CD4-positive, alpha-beta T cell treated with Interleukin-1 beta for 1 hour (primary cell): ENCODE measurements at regions not wholly inside any gene's neighbourhood (a gene's known extent, or its start where the extent isn't known, plus 50 kb on each side); places are given as distances from the start of the nearest gene placed in this dataset.
"Not testable (repeated sequence)": the region's sequence is repeated elsewhere in the genome, so short reads cannot be mapped to it uniquely, and the experiment has no call there.

Experiments used
- DNase-seq, 2 donors: peaks; one replicate each; pipeline ENCODE4 v3.0.0-alpha.2; 2020 to 2022

- no peak for DNase-seq
Measured at GRCh38 chr3:127520993-127521392, 69.5 kb downstream of the TPRA1 start.

GRCh38 chr3:127518456-127519081 is 72.0 kb downstream of the TPRA1 start:
- DNase-seq: no peak

DNA sequence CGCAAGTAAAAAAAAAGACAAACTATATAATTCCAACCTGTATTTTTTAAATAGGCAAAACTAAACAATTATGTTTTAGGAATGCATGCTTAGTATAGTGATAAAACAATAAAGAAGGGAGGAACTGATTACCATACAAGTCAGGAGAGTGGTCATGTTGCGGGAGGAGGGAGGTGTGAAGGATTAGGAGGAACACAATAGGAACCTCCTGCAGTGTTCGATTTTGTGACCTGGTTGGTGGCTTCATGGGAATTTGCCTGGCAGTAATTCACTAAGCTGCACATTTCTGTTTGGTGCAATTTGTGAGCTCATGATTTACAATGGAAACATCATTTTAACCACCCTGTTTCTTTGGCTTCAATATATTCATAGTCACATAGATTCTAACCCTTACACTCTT is 78.3 kb downstream of the TPRA1 start:
- no peak for DNase-seq

GRCh38 chr3:127501177-127501576 is 89.4 kb downstream of the TPRA1 start:
- DNase-seq: no peak

DNA sequence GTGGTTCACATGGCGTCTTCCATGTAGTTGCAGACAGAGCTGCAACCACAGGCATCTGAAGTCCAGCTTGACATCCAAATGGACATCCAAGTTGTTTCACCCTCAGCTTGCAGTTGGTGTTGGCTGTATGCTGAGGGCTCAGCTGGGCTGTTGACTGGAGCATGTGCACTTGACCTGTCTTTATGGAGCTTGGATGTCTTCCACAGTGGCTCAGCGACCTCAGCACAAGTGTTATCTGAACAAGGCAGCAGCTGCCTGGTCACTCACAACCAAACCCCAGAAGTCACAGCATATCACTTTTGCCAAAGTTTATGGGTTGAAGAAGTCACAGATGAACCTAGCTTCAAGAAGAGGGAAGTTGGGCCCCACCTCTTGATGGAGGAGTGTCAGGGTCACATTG is 92.9 kb downstream of the TPRA1 start:
- no peak for DNase-seq

DNA sequence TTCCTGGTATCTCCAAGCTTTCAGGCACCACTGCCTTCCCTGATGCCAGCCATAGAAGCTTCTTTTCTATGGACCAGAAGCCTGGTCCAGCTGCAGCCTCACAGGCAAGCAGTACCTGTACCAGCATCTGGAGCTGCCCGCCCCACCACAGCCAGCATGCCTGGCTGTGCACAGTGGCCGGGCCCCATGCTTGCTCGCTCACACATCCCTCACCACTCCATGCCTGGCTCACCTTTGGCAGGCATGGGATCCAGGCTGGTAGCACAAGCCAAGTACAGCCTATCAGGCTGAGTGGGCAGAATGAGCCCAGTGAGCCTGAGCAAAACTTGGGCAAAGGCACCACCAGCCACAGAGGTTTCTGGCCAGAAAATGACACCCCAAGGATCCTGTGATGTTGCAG is 93.4 kb downstream of the TPRA1 start:
- DNase-seq: no peak

- no peak for DNase-seq
Measured at GRCh38 chr3:127495821-127496655, 94.5 kb downstream of the TPRA1 start.

DNA sequence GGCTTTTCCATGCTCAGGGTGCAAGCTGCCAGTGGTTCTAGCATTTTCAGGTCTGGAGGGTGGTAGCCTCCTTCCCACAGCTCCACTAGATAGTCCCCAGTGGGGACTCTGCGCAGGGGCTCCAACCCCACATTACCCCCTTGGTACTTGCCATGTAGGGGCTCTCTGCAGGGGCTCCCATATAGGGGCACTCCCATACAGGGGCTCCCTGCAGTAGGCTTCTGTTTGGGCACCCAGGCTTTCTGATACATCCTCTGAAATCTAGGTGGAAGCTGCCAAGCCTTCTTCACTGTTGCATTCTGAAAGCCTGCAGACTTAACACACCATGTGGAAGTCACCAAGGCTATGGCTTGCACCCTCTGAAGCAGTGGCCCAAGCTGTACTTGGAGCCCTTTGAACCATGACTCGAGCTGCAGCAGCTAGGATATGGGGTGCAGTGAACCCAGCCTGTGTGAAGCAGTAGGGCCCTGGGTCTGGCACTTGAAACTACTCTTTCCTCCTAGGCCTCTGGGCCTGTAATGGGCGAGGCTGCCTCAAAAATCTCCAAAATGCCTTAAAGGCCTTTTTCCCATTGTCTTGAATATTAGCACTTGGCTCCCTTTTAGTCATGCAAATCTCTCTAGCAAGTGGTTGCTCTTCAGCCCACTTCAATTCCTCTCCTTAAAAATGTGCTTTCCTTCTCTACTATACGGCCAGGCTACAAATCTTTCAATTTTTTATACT is 96.4 kb downstream of the TPRA1 start:
- DNase-seq: no peak

DNA sequence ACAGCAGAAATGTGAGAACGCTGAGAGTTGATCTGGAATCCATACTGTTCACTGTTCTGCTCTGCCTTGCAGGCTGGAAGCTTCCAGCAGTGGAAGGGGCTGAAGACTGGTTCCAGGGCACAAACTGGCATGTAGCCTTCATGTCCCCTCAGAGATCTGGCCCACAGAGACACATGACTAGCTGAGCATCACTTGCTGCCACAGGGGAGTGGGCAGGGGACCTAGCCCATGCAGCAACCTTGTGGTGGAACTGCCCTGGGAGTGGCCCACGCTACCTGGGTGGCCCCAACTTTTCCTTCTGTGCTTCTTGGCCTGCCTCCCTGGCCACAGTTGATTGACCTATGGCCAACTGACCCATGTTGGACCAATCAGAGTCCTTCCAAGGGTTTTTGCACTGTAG is 98.1 kb downstream of the TPRA1 start:
- no peak for DNase-seq

- DNase-seq: no peak
Measured at GRCh38 chr3:127491909-127492308, 98.6 kb downstream of the TPRA1 start.

DNA sequence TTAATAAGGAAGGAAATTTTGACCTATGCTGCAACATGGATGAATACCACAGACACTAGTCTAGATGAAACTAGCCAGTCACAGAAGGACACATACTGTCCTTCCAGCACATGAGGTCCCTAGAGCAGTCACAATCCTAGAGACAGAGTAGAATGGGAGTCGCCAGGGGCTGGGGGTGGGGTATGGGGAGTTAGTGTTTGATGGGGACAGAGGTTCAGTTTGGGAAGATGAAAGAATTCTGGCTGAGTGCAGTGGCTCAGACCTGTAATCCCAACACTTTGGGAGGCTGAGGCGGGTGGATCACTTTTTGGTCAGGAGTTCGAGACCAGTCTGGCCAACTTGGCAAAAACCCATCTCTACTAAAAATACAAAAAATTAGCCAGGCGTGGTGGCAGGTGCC is 99.2 kb downstream of the TPRA1 start:
- no peak for DNase-seq

GRCh38 chr3:127491024-127491305 is 99.6 kb downstream of the TPRA1 start:
- DNase-seq: not testable (repeated sequence)

DNA sequence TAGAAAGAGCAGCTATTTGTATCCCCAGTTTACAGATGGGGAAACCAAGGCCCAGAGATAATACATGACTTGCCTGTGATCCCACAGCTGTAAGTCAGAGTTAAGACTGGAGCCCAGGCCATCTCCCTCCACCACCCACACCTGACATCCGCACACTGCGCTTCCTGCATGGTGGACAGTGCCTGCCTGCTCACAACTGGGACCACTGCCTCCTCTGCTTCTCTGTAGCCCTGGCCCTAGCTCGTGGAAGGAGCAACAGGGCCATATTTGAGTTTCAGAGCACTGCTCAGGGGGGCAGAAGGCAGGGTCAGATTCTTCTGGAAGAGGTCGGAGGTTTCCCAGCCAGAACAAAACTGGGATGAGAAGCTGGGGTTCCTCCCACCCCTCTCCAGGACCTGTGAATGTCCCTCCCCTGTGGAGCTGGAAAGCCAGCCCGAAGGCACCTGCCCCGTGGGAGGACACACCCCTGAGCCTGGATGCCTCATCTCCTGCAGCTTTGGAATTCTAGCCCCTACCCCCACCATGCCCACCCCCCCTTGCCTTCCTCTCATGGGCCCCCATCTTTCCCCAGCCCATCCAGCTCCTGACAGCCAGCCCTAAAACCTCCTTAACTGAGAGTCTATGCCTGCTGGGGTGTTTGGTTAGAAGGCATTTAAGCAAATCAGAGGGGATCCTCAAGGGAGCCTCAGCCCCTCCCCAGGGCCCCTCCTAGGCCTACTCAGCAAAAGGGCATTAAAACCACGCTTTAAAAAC is 100.1 kb downstream of the TPRA1 start:
- no peak for DNase-seq

- DNase-seq: no peak
Measured at GRCh38 chr3:127489357-127489756, 101.2 kb downstream of the TPRA1 start.

DNA sequence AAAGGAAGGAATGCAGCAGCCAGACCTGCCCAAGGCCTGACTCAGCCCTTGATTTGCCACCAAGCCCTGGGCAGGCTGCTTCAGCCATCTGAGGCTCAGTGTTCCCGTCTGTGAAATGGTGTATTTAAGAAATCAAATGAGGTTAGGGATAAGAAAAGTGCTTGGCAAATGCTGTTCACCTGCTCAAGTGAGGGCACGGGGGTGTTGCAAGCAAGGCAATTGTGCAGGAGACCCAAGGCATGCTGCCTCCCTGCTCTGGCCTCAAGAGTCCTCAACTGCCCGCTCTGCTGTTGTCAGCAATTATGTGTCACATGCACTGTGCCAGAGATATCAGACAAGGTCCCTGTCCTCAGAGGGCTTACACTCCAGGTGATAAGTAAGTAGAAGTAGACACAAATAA is 101.8 kb downstream of the TPRA1 start:
- no peak for DNase-seq

- no peak for DNase-seq
Measured at GRCh38 chr3:127488141-127488672, 102.3 kb downstream of the TPRA1 start.

- DNase-seq: no peak
Measured at GRCh38 chr3:127487196-127487595, 103.3 kb downstream of the TPRA1 start.

DNA sequence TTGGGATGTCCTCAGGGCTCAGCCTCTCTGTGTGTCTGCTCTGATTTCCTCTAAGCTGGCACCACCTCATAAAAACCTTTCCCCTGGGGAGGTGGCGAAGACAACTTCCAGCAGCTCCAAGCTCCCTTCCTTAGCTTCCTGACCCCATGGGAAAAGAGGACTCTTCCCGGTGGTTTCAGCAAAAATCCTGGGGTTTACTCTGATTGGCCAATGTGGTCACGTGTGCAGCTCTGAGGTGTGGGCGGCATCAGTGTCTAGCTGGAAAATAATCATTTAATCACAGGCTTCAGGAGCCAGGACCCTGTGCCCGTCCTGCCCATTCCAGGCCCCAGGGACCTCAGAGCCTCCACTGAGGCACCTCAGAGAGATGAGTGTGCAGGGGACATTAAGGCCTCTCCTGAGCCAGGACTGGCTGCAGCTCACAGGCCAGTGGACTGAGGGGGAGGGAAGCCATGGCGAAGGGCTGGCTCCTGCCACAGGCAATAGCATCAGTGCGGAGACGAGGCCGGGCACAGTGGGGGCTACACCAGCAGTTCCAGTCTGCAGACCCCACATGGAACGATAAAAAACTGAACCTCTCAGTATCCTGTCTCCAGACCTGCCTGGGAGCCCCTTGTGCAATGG is 104.1 kb downstream of the TPRA1 start:
- DNase-seq: no peak

DNA sequence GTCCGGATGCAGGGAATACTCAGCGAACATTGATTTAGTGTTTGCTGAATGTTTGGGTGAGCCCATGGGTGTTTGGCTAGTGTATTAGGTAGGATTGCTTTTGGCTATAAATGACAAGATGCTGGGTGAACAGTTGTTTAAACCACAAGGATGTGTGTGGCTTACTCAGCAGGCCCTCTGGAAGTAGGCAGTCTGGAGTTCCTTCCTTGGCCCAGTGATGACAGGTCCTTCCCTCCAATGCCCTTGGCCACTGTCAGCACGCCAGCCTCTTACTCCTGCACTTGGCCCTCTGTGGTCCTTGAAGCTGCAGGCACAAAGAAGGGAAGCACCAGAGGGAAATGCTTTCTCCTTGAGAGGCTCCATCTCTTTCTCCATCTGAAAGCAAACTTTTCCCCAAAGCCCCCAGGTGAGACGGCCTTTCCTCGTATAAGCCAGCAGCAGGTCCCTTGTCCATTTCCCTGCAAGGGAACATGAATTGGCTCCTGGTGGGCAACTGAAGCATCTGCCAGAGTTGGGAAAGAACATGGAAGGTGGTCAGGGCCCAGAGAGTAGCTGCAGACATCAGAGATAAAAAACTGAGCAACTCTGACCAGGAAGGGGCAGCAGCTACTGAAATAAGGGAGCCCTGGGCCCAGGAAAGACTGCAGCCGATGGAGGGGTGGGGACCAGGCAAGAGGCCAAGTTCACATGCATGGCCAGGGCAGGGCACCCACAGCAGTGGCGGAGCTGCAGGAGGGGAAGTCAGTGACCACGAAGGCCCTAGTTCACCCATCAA is 105.0 kb downstream of the TPRA1 start:
- DNase-seq: no peak

GRCh38 chr3:127484601-127485388 is 105.7 kb downstream of the TPRA1 start:
- no peak for DNase-seq
